GM21825 (cell line): ENCODE measurements at regions not wholly inside any gene's neighbourhood (a gene's known extent, or its start where the extent isn't known, plus 50 kb on each side); places are given as distances from the start of the nearest gene placed in this dataset.

Experiments used
- ATAC-seq: cut with Tn5 transposase; IDR thresholded peaks from one replicate; pipeline ENCODE4 v1.9.1; 2021; ENCODE audit warnings: mild to moderate bottlenecking, moderate library complexity; ENCODE audit not compliant: unreplicated experiment

DNA sequence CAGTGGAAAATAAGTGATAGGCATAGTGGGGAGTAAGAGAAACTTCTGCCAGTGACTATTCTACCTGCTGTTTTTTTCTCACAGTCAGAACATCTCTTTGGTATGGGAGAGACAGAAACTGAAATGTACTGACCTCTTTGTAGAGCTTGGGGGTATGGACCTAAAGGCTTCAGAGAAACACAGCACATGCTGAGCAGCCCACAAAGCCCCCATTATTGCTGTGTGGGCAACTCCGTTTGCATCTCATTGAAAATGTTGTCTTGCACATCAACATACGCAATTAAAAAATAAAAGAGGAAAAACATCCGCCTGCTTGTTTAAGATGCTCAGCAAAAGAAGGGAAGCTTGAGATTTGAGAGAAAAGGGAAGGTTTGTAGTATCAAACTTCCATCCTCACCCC, 443.4 kb upstream of the SEMA6D start:
- no peak for ATAC-seq

DNA sequence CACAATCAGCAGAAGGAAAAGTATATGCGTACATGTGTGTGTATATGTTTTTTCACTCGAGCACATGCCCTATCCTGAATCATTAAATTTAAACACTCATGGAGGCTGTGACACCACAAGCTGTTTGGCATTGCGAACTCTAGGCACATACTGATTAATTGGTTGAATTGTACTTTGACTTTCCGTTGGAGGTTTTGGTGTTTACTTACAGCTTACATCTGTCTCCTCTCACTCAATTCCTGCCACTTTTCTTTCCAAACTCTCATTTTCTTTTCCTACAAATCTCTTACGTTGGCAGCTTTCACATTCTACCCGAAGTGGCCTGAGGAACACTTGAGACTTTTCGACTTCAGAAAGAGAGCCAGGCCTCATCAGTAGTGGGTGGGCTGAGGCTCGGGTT, 434.1 kb upstream of the SEMA6D start:
- no peak for ATAC-seq

DNA sequence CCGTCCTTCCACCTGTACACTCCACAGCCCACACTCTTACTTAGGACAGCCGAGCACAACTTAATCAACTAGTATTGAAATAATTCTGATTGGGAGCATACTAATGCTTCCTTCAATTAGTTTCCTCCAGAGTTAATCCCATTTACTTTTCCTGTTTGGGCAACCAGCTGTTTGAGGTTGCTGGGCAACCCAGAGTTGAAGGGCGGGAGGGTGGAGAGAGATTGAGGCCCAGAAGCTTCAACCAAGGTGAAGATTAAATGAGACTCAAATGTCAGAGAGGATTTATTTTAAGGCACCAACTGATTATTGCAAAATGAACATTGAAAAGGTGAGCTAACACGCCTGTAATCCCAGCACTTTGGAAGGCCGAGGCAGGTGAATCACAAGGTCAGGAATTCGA, 428.5 kb upstream of the SEMA6D start:
- ATAC-seq = no peak

DNA sequence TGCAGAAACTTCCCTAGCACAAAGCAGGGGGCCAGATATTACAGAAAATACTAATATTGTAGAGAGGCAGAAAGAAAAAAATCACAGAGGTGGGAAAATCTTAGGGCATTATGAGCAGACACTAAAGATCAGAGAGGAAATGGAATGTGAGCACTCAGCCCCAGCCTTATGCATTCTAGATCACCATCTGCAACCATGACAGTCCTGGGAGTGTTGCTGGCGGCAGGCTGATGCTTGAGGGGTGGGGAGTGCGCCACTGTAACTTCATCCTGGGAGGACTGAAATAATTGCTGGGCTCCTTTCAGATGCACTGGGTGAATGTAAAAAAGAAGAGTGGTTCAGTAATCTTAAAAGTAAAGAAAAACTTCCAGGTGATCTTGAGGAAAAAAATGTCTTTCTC, 427.6 kb upstream of the SEMA6D start:
- no peak for ATAC-seq

DNA sequence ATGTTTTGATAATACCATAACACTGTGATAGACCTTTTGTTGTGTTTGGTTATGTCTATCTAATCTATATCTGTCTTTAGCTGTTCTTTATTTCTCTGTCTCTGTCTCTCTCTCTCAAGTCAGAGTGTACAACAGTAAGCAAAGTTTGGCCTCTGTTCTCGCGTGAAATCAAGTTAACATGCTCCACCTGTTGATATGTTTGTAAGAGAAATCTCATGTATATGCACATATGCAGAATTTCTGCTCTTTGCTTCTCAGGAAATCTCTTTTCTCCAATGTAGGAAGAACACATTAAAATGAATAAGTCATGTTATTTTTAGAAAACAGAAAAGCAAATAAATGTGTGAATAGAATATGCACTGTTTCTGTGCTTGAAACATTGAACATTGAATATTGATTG, 425.5 kb upstream of the SEMA6D start:
- no peak for ATAC-seq

DNA sequence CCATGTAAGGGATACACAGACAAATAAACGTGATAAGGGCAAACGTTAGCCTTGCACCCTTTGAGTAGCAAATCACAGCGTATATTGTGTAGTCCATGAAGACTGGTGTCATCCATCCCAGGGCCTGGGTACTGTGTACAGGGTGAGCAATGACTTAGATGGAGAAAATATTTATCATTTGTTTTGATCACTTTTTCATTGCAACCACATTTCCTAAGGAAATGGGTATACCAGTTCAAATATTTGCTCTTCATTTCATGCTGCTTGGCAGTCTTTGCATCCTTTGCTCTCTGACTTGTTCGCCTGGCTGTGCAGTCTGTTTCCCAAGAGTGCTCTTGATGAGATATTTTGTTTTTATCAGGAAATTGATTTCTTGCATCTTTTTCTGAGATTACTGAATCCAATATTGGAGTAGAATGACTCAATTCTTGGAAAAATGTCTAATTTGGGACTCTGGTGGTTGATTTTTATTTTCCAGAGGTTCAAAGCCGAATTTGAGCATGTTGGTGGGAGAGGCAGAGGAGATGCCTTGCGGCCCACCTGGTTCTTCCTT, 424.6 kb upstream of the SEMA6D start:
- ATAC-seq = no peak

DNA sequence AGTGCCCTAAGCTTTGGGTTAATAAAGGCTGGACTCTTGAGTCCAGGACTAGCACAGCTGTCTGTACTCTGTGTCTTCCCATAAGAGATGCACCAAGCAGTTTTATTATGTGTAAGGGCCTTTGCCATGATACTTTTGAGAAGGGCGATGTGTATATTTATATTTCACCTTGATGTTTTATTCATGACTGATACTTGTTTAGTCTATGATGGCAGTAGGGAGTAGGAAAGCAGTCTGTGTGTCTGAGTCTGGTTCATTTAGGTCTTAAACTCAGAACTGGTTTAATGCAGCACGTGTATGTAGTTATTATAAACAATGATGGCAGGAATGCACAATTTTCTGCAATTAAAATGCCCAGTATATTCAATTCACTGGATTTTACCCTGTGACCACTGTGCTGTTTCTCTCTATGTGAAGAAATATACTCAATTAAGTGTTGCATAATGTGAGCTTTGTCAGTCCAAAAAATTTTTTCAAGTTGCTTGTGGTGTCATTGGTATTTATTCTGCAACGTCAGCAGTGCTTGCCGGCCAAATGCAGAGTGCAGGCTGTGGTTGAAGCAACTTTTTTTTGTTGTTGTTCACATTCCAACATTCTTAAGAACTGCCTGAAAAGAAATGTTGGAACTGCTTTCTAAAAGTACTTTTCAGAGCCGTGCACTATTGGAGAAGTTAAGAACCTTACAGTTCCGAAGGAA, 423.7 kb upstream of the SEMA6D start:
- no peak for ATAC-seq

DNA sequence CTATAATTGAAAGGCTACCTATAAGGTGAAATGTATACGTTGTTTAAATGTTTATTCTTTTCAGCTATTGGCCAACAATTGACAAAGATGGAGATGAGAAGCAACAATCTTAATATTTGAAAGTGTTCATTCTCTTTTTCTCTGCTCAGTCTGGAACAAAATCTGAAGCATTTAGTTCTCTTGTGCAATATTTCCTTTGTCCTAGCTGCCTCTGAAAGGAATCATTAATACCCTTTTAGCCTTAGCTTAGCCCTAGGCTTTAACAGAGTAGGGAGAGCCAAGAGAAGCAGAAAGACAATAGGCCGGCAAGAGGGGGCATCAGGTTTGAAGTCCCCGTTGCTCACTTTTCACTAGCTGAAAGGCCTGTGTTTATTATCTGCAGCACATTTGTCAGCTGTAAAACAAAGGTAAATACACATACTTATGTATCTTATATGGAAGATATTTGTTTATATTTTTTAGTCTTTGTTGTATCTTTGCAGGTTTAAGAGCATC, 422.5 kb upstream of the SEMA6D start:
- ATAC-seq = no peak

DNA sequence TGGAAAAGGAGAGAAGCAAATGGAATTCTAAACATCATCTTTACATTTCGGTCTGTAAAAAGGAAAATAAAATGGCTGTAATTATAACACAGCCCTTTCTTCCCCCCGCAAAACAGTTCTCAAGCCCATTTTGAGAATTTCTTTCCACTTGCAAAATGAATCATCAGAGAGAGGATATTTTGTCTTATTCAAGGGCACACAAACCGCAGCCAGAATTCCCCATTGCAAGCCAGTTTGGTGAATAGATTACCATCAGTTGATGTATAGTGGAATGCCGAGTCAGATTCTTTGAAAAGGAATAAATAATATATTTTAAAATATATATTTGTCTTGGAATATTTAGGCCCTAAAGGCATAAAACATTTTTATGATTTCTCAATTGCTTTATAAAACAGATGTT, 420.4 kb upstream of the SEMA6D start:
- no peak for ATAC-seq

DNA sequence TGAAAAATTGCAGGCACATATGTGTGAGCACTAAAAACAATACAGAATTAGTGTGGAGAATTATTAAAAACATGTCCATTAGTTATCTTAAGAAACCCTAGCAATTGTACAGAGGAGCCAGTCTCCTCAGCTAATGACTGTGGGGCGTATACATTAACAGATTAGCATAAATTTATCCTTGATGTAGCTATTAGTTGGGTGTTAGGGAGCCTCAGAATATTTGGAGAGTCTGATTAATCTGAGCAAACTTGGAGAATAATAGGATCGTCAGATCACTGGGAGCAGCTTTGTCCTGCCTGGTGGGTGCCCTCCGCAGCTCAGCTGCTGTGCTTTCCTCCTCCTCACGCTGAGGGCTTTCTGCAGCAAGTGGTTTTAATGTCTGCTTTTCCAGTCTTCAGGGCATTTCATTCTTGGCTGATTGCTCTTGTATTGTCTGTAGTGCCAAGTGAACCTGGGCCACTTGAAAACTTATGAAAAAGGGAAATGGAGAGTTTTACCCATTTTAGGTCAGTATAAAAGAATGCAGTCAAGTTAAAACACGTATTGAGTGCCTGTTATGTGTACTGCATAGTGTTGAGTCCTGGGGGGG, 417.4 kb upstream of the SEMA6D start:
- ATAC-seq = no peak

DNA sequence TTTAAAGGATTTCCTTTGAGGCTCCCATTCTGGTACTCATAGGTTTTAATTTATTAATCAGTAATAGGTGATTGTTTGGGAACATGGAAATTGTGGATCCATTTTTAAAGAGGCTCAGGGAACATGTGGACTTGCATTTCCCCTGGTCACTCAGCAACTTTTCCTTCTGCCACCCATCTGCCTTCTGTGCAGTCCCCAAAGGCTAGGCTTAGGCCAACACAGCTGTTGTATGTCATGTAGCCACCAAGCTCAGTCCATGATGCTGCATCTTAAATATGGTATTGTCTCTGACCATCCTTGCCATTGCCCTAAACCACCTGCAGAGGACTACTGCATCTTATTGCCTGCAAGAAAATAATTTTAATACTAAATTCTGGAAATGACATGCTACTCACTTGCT, 416.7 kb upstream of the SEMA6D start:
- no peak for ATAC-seq

DNA sequence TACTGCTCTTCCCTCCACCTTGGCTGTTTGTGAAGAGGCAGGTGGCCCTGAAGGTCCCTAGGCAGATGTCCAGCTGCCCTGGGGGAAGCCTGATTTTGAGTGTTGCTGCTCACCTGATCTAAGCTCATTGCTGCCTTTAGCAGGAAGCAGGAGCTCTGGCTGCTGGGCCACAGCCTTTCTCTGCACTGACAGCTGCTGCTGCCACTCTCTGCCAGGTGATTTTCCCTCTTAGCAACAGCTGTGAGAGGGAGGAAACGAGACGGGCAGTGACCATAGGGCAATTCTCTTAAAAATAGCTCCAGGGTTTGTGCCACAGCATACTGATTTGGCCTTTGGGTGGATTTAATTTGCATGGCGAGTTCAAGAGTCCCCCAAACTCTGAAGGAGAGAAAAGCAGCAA, 415.8 kb upstream of the SEMA6D start:
- no peak for ATAC-seq

DNA sequence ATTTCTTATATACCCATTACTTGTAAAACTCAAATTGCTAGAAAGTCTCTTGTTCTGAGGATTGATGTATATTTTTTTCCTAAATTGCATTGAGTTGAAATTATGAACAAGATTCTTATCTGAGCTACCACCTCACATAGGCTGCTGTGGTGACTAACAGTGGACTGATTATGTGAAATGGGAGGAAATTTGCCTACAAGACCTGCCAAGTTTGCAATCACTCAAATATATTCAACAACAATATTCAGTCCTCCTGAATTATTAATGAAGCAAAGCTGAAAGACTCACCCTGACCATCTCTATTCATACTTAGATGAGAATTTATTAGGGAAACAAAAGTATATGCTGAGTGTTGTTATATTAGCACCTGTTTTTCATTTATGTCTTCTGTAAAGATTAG, 412.6 kb upstream of the SEMA6D start:
- no peak for ATAC-seq

DNA sequence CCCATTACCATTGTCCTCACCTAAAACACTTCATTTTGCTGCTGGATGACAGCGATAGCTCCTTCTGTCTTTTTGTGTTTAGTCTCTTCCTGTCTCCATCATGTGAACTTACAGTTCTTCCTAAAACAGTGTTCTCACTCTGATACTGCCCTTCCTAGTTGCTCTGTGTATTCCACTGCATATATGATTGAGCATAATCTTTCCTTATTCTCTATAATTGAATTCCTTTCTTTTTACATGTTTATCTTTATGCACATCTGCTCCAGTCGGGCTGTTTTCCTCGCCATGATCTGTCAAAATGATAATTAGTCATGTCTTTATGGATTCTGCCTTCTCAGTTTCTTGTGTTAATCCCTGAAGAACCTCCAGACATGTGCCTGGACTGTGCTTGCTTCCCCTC, 405.1 kb upstream of the SEMA6D start:
- no peak for ATAC-seq

DNA sequence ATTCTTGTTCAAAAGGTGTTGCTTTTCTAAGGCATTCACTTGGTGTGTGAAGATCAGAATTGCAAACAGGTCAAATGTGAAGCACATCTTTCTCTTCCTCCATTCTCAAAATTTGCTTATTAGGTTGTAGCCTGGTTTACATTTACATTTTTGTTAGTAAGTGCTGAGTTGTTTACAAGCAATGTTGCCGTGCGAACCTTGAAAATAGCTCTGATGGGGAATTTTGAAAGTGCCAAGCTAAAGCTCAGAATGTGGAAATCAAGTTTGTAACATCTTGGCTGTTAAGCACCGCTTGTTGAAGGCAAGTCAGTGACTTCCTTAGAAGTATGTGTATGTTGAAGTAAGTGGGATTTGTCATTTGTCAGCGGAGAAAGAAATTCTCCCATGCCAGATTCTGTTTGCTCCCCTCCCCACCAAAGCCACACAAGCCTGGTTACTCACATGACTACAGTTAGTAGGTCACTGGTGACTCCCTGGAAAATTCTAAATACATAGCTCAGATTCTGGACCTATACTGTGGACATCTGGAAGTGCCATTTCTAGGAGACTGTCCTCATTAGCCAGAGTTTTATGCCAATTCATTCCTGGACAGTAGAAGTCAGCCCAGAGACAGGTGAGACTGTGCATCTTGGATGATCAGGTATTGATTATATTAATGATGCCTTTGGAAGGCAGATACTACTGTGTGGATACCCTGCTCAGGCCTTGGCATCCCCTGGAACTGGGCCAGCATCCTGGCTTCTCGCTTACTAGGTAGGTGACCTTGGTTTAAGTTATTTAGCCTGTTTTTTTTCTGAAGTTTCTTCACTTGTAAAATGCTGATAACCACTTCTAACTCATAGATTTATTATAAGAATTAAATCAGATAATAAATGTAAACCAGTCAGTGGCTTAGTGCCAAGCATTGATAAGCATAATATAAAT, 390.6 kb upstream of the SEMA6D start:
- ATAC-seq = no peak

DNA sequence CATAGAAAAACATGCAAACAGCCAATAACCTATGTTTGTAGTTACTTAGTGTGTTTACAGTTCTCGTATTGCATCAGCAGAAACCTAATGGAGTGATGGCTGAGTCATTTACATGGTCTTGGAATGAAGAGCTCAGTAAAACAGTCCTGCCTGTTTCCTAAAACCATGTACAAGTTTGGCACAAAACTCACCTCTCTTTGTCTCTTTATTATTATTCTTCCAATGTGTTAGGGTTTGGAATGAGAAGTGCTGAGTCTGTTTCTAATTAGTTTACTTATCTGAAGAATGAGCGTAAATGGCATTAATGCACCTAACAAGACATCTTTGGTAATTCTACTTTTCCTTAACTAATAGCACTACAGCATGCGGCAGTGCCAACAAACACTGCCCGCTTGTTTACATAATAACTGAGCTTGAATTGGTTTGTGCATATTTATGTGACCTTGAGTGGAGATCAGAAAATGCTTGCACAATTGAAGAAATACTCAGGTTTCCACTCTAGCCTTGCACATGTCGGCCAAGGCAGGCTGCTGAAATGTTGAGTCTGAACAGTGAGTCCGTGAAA, 385.4 kb upstream of the SEMA6D start:
- ATAC-seq = no peak

DNA sequence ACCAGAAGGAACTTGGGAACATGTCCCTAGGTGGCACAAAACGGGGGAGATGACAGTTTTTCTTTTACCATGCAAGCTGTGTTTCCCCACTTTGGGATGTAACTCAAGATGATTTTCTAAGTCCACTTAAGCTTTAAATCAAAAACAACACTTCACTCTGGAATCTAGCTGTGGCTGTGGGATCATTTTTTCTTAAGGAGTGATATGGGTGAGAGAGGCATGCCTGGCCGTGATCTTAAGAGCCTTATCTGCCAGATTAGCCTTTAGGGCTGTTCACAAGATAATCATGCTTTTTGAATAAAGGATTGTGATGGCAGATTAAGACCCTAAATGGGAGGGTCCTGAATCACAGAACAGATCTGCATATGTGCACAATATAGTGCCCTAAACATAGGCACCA, 384.8 kb upstream of the SEMA6D start:
- no peak for ATAC-seq

DNA sequence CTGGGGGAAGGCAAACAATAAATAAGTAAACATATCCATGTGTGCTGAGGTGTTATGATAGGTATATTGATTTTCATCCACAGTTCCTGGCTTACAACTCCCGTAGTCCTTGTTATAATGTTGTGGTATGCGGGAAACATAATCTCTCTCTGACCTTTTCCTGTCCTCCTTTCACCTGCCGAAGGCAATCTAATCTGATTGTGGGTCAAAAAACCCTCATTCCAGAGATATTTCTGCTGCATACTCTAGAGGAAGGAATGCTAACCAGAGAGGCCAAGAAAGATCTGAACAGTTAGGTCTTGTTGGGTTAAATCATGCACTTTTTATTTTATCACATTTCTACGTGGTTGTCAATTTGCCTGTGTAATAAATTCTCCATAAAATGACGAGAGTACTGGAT, 383.6 kb upstream of the SEMA6D start:
- no peak for ATAC-seq

DNA sequence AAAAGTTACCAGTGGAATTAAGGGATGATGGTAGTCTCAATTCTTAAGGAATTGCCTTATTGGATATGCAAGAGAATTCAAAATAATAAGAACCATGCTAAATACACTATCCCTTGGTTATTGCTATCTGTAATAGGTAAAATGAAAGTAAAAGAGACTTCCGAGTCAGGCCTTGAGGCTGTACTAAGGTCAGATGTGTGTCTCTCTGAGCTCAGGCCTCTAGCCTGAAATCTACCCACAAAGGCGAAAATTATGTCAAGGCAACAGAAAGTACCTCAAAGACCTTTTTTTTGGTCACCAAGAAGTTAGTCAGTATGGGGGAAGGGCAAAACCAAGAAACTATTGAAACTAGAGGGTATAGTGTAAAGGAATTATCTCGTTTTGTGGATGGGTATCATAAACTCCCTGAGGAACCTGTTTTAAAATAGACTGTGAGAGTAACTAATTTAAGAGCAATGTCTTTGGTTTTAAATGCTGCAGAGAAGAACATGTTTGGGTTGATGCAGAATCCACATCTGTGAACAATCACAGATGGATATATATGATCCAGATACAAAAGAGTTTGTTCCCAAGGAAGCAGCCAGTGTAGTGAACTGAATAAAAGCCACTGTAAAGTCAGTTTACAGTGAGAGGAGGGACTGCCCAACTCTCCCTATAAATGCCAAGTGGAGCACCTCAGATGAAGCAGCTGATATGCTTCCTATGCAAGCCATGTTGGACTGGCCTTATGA, 382.3 kb upstream of the SEMA6D start:
- no peak for ATAC-seq

DNA sequence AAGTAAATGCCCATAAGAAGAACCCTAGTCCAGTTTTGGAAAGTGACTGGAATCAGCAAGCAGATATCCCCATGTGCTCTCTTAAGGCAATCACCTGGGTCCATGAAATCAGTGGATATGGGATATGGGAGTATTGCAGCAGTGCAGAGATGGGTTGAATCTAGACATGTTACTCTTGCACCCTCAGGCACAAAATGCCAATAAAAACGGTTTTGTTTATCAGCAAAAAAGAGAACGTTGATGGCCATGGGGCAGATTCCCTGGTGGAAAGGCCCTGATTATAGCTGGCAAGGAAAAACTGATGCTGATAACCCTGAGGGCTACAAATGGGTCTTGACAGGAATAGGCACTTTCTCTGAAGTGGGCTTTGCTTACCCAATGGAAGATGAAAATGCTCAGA, 380.2 kb upstream of the SEMA6D start:
- ATAC-seq = no peak

DNA sequence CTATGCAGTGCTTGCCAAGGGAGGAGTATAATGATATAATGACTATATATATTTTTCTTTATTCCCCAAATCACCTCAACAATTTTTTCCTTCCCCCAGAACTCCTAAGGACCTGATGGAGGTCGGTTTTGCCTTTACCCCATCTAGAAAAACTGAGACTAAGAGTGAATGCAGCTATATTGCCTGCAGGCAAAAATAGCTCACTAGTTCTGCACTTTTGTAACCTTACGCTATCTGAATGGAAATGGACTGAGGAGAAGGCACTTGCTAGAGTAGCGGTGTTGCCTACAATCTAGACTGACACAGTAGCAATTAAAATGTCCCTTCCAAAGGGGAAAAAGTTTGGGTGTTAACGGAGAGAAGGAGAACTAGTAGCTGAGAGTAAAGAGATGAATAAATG, 379.5 kb upstream of the SEMA6D start:
- no peak for ATAC-seq
